RWPE2 (cell line): ENCODE measurements at regions not wholly inside any gene's neighbourhood (a gene's known extent, or its start where the extent isn't known, plus 50 kb on each side); places are given as distances from the start of the nearest gene placed in this dataset.

Experiments used
- ATAC-seq: fragments of 200-7000 bp; cut with Tn5 transposase; 3 replicates; pipeline ENCODE4 v1.9.1; 2021; ENCODE audit warnings: low read depth
- DNase-seq: peaks from one replicate; pipeline ENCODE4 v3.0.0-alpha.2; 2020; ENCODE audit warnings: low spot score
- H3K27ac ChIP-seq: fragments of 450-650 bp; 2 replicates; pipeline ENCODE4 v1.5.1; 2017; ENCODE audit warnings: mild to moderate bottlenecking; ENCODE audit not compliant: poor library complexity, severe bottlenecking
- H3K27me3 ChIP-seq: fragments of 250-450 bp; sonication (Bioruptor Pico); 2 replicates; pipeline ENCODE4 v1.5.1; 2021; ENCODE audit warnings: mild to moderate bottlenecking, moderate library complexity; ENCODE audit not compliant: insufficient read depth, poor library complexity, severe bottlenecking
- H3K36me3 ChIP-seq: fragments of 250-450 bp; sonication (Bioruptor Pico); 2 replicates; pipeline ENCODE4 v1.5.1; 2020; ENCODE audit warnings: low read depth, mild to moderate bottlenecking, moderate library complexity
- H3K4me1 ChIP-seq: fragments of 250-450 bp; sonication (Bioruptor Pico); 2 replicates; pipeline ENCODE4 v1.5.1; 2021; ENCODE audit warnings: mild to moderate bottlenecking, moderate library complexity; ENCODE audit not compliant: insufficient read depth, poor library complexity, severe bottlenecking
- H3K4me3 ChIP-seq: fragments of 250-450 bp; sonication (Bioruptor Pico); 2 replicates; pipeline ENCODE4 v1.5.1; 2021; ENCODE audit warnings: mild to moderate bottlenecking, moderate library complexity; ENCODE audit not compliant: severe bottlenecking
- H3K9me3 ChIP-seq: fragments of 250-450 bp; sonication (Bioruptor Pico); 2 replicates; pipeline ENCODE4 v1.5.1; 2021; ENCODE audit warnings: mild to moderate bottlenecking, moderate library complexity; ENCODE audit not compliant: severe bottlenecking
- TF ChIP-seq, protein P1 (sequence below): fragments of 450-650 bp; IDR thresholded peaks from one replicate; pipeline ENCODE4 v1.5.1; 2017; ENCODE audit warnings: mild to moderate bottlenecking, moderate library complexity; ENCODE audit not compliant: poor library complexity, severe bottlenecking

- no peak overlapping the region for H3K27ac ChIP-seq
These were observed 414.9 kb downstream of the KIF16B start for GRCh38 chr20:16158090-16158975.

DNA sequence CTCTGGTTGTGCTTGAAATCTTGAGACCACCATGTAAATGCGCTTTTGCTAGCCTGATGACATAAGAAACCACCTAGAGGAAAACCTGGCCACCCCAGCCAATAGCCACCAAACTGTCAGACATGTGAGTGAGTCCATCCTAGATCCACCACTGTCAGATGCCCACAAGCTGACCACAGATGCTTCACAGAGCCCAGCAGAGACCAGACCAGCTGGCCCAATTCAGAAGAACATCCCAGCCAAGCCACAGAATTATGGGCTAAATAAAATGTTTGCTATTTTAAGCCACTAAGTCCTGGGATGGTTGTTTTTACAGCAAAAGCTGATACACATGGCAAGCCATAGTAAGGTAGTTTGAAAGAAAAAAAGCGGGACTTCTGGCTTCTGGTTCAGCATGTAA, 425.3 kb downstream of the KIF16B start:
- no peak overlapping the region for H3K27ac ChIP-seq
- H3K4me1 ChIP-seq, result no peaks in the 10 kb centered on the region
- H3K9me3 ChIP-seq, result no peaks in the 10 kb centered on the region
- no peaks in the 10 kb centered on the region for H3K36me3 ChIP-seq
- DNase-seq (no peak), ATAC-seq (no peak)
- no peaks in the 10 kb centered on the region for H3K27me3 ChIP-seq
- TF ChIP-seq, protein P1, sequence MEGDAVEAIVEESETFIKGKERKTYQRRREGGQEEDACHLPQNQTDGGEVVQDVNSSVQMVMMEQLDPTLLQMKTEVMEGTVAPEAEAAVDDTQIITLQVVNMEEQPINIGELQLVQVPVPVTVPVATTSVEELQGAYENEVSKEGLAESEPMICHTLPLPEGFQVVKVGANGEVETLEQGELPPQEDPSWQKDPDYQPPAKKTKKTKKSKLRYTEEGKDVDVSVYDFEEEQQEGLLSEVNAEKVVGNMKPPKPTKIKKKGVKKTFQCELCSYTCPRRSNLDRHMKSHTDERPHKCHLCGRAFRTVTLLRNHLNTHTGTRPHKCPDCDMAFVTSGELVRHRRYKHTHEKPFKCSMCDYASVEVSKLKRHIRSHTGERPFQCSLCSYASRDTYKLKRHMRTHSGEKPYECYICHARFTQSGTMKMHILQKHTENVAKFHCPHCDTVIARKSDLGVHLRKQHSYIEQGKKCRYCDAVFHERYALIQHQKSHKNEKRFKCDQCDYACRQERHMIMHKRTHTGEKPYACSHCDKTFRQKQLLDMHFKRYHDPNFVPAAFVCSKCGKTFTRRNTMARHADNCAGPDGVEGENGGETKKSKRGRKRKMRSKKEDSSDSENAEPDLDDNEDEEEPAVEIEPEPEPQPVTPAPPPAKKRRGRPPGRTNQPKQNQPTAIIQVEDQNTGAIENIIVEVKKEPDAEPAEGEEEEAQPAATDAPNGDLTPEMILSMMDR, result no peak
- H3K4me3 ChIP-seq, result no peak overlapping the region

More at GRCh38 chr20:16158090-16158975, 414.9 kb downstream of the KIF16B start:
- H3K9me3 ChIP-seq, result peaks cover 4% of the 10 kb centered on the region
- H3K4me1 ChIP-seq, result no peaks in the 10 kb centered on the region
- TF ChIP-seq, protein P1, result no peak
- ATAC-seq (no peak), DNase-seq (no peak)
- no peaks in the 10 kb centered on the region for H3K27me3 ChIP-seq
- no peak overlapping the region for H3K4me3 ChIP-seq
- H3K36me3 ChIP-seq, result no peaks in the 10 kb centered on the region

DNA sequence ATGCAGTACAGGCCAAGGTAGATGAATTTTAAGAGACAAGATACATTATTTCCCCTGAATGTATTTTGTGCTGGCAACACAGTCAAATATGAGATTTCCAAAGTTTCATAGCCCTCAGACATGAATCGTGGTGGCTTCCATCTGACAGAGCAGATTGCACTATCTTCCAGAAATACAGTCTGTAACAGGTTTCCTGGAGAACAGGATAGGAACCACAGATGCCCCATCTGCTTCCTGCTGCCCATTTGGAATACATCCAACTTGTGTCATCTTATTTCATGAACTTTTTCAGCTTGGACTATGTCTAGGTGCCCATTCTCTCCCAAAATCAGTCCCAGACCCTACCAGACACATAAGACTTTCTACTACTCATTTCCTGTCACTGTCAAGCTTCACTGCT, 426.0 kb downstream of the KIF16B start:
- Histone ChIP-seq H3K9me3 (no peaks in the 10 kb centered on the region), H3K27ac (no peak overlapping the region), H3K4me3 (no peak overlapping the region), H3K27me3 (no peaks in the 10 kb centered on the region), H3K36me3 (no peaks in the 10 kb centered on the region), H3K4me1 (no peaks in the 10 kb centered on the region)
- DNase-seq (no peak), ATAC-seq (no peak)
- TF ChIP-seq, protein P1, result no peak

DNA sequence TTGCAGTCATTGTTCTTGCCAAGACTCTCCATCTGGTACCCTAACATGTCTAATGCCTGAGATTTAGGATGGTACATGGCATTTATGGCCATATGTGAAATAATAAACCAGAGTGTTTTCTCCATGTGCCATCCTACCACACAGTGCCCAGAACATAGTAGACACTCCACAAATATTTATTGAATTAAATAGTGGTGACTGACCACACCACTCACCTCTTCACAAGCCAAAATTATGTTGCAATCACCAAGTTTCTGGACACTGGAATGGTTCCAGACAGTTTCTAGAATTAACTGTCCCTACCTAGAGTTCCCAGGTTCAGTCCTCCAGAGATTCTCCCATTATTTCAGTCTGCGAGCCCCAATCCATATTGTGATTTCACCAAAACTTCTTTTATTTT, 427.3 kb downstream of the KIF16B start:
- DNase-seq (no peak), ATAC-seq (no peak)
- H3K4me1 ChIP-seq, result no peaks in the 10 kb centered on the region
- TF ChIP-seq, protein P1, result no peak
- peaks cover 3% of the 10 kb centered on the region for H3K27me3 ChIP-seq
- H3K36me3 ChIP-seq, result no peaks in the 10 kb centered on the region
- no peak overlapping the region for H3K27ac ChIP-seq
- no peaks in the 10 kb centered on the region for H3K9me3 ChIP-seq
- no peak overlapping the region for H3K4me3 ChIP-seq

- H3K9me3 ChIP-seq, result no peaks in the 10 kb centered on the region
These were observed 429.7 kb downstream of the KIF16B start for GRCh38 chr20:16143596-16143995.

More at GRCh38 chr20:16143596-16143995, 429.7 kb downstream of the KIF16B start:
- TF ChIP-seq, protein P1, result no peak
- H3K36me3 ChIP-seq, result no peaks in the 10 kb centered on the region
- DNase-seq, result no peak
- no peak overlapping the region for H3K4me3 ChIP-seq
- H3K27me3 ChIP-seq, result peaks cover 3% of the 10 kb centered on the region
- no peak overlapping the region for H3K27ac ChIP-seq
- ATAC-seq, result no peak
- no peaks in the 10 kb centered on the region for H3K4me1 ChIP-seq
